ENCODE measurements at regions not wholly inside any gene's neighbourhood (a gene's known extent, or its start where the extent isn't known, plus 50 kb on each side); places are given as distances from the start of the nearest gene placed in this dataset.

- TF ChIP-seq KIAA2018 (CRISPR knock-in tag; IDR thresholded peaks at IDR 0.05; ENCODE audit: borderline replicate concordance) (no peak), POGZ (CRISPR knock-in tag; IDR thresholded peaks at IDR 0.05) (peak; percentile 86; the same call in 1 of the 2 replicates), ZNF235 (CRISPR knock-in tag; IDR thresholded peaks at IDR 0.05; ENCODE audit: borderline replicate concordance) (no peak), RCOR2 (CRISPR knock-in tag; IDR thresholded peaks at IDR 0.05) (peak; percentile 7; the same call in 1 of the 2 replicates), ZBTB4 (CRISPR knock-in tag; IDR thresholded peaks at IDR 0.05; ENCODE audit: borderline replicate concordance) (no peak; the same call in 1 of the 2 replicates), NONO (IDR thresholded peaks at IDR 0.05) (no peak), NONO (CRISPR knock-in tag; conservative IDR thresholded peaks at IDR 0.05) (peak; percentile 82), ZNF724P (CRISPR knock-in tag; IDR thresholded peaks at IDR 0.05; ENCODE audit: borderline replicate concordance) (peak; percentile 61; the same call in 1 of the 2 replicates), ZNF672 (CRISPR knock-in tag; IDR thresholded peaks at IDR 0.05) (no peak), ARHGAP35 (CRISPR knock-in tag; IDR thresholded peaks at IDR 0.05; ENCODE audit: borderline replicate concordance) (peak; percentile 97), ZNF232 (CRISPR knock-in tag; IDR thresholded peaks at IDR 0.05; ENCODE audit: borderline replicate concordance) (0 out of 2 replicates have a peak, but pooled peaks have one; percentile 85), HNRNPLL (IDR thresholded peaks at IDR 0.05; ENCODE audit: low read depth, low read length, poor library complexity, severe bottlenecking) (no peak), HDAC1 (CRISPR knock-in tag; IDR thresholded peaks at IDR 0.05) (peak; percentile 76), SNAPC5 (CRISPR knock-in tag; IDR thresholded peaks at IDR 0.05; ENCODE audit: borderline replicate concordance) (no peak; the same call in none of the 2 replicates), CREM (IDR thresholded peaks at IDR 0.05) (peak; percentile 44), CREM (CRISPR knock-in tag; IDR thresholded peaks at IDR 0.05) (no peak), CREBL2 (CRISPR knock-in tag; IDR thresholded peaks at IDR 0.05; ENCODE audit: borderline replicate concordance) (no peak; the same call in 1 of the 2 replicates)
Observed at GRCh38 chr14:34331728-34332623, 130.1 kb downstream of the SPTSSA start (continued).

Measured in HepG2 (cell line).